NCI-H1105 (cell line): ENCODE measurements at regions not wholly inside any gene's neighbourhood (a gene's known extent, or its start where the extent isn't known, plus 50 kb on each side); places are given as distances from the start of the nearest gene placed in this dataset.
"Not testable (repeated sequence)": the region's sequence is repeated elsewhere in the genome, so short reads cannot be mapped to it uniquely, and the experiment has no call there.

Source experiments
- DNase-seq: peaks from one replicate; lab custom pipeline; 2025; lab: John Stamatoyannopoulos, UW

- no peak for DNase-seq
Observed at GRCh38 chr14:54010981-54011380, 54.4 kb upstream of the BMP4 start.

DNA sequence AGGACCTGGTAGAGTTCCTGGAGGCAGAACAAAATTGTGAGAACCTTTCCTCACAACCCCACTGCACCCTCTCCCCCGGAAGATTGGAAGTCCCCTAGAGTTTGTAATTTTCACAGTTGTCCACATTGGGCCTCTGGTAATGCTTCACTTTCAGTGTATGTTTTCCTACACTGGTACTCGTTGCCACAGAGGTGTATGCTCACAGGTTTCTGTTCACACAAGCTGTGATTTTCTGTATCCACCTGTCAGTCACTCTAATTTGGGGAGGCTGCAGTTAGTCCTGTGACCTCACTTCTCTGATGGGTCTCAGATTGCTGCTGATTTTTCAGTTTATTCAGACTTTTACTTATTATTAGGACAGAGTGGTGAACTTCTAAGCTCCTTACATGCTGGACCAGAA, 66.4 kb upstream of the BMP4 start:
- no peak for DNase-seq

DNA sequence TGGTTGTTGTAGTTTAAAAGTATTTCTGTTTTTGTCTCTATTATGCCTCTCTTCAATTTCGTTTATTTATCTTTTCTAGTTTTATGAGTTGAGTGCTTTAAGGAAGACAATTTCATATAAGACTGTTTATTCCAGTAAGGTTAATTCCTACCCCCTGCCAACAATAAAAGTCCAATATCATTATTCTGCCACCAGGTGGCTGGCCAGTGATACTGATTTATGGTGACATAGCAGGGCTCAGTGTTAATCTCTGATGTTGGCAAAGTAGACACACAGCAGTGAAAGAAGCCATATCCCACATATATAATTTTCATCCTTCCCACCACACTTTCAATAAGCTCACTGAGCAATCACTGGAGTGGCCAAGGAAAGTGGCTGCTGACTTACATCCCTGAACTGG, 69.0 kb upstream of the BMP4 start:
- no peak for DNase-seq

DNA sequence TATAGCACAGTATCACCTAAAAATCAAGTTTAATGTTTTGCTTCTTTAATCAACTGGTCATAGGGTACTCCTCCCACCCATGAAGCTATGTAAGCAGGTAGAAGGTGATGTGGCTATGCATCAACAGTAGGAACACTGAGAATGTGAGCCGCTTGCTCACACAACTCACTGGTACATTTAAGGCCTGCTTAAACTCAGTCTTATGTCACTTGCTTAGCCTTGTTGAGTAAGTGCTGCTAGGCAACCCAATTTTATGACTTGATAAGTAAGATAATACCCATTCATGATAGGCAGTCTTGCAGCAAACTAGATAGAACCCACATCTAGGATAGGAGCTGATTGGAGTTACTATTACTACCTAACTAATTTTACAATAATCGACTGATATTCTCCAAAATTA, 70.0 kb upstream of the BMP4 start:
- DNase-seq: no peak

DNA sequence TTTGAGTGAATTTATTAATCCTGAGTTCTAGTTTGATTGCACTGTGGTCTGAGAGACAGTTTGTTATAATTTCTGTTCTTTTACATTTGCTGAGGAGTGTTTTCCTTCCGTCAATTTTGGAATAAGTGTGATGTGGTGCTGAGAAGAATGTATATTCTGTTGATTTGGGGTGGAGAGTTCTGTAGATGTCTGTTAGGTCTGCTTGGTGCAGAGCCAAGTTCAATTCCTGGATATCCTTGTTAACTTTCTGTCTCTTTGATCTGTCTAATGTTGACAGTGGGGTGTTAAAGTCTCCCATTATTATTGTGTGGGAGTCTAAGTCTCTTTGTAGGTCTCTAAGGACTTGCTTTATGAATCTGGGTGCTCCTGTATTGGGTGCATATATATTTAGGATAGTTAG, 74.4 kb upstream of the BMP4 start:
- not testable (repeated sequence) for DNase-seq

GRCh38 chr14:54033285-54033684, 76.7 kb upstream of the BMP4 start:
- DNase-seq: not testable (repeated sequence)

DNA sequence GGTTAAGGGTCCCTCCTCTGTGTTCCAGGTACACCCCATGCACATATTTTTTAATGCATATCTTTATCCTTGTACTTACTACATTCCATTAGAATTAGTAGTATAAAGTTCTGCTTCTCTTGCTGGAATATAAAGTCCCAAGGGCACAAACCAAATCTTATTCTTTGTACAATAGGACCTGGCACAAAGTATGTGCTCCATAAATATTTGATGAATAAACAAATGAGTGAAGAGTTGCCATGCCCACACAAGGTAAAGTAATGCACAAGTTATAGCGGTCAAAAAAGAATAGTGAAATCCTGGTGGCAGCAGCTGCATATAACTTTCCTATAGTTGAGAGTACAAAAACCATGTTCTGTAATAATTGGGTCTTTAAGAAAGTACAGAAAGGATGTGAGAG, 82.1 kb upstream of the BMP4 start:
- DNase-seq: no peak

- no peak for DNase-seq
Observed at GRCh38 chr14:54039311-54039710, 82.7 kb upstream of the BMP4 start.

- DNase-seq: no peak
Observed at GRCh38 chr14:54040846-54041245, 84.2 kb upstream of the BMP4 start.

- DNase-seq: no peak
Observed at GRCh38 chr14:54046250-54046649, 89.6 kb upstream of the BMP4 start.

DNA sequence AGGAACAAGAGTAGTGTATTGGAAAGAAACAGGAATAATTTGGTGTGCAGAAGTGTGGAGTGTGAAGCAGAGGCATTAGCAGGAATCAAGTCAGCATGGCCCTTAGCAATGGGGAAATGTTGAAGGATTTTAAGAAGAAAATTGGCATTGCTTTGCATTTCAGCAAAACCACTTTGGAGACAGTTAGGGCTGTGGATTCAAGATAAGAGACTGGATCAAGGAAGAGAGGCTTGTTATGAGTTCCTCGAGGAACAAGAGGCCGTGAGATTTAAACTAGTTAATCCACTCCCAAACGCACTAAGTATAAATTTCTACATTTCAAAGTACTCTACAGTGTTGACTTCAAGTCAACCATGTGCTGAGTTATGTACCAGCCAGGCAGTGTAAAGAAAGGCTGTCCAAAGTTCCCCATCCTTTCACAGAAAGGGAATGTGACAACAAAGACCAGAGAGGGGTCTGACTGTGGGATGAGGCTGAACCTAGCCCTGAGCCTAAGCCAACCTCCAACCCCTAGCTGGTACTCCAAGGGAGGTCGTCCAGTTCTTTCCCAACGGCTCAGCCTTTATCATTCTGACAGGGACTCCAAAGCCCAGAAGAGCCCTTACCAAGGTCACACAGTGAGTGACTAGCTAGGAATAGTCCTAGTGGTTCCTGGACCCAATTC, 91.2 kb upstream of the BMP4 start:
- DNase-seq: no peak

GRCh38 chr14:54048311-54048710, 91.7 kb upstream of the BMP4 start:
- DNase-seq: no peak

- DNase-seq: no peak
Observed at GRCh38 chr14:54048736-54049135, 92.1 kb upstream of the BMP4 start.

- DNase-seq: no peak
Observed at GRCh38 chr14:54050759-54051158, 94.1 kb upstream of the BMP4 start.

DNA sequence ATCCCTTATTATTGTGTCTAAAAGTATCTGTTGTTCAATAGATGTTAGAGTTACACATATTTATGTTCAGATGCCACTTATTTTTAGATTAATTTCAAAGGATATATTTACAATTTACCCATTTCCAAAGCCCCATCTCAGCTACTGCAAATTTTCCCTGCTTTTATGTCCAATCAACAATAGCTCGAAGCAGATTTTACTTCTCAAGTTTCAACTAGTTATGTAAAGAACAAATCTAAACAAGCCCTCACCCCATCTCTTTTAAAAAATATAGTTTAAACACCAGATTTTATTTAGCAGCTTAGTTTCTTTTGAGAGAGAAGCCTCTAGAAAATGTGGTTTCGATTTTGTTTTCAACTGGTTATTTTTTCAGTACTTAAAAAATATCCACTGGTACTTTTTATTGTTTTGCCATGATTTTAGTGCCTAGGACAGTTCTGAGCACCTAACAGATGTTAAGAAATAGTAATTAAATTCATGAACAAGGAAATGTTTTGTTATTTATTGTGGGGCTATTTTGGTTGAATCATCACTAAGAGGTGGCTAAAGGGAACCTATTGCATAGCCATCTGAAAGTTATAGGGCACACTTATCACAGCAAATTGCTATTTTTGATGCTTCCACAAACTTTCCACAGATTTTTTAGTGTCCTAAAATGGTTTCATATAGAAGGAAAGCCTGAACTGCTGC, 96.2 kb upstream of the BMP4 start:
- no peak for DNase-seq

DNA sequence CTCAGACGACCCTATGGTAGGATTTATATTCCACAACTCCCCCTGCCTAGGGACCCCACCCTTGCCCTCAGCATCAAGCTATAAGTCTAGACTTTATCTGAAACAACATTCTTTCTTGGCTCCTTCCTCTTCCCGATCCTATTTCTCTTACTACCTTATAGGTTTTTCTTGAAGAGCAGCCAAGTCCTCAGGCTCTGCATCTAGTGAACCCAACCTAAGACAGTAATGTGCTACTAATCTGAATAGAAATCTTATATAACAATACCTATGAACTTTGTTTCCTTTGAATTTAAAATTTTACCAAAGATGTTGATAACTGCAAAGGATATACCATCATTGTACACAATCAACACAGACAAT, 96.7 kb upstream of the BMP4 start:
- no peak for DNase-seq

DNA sequence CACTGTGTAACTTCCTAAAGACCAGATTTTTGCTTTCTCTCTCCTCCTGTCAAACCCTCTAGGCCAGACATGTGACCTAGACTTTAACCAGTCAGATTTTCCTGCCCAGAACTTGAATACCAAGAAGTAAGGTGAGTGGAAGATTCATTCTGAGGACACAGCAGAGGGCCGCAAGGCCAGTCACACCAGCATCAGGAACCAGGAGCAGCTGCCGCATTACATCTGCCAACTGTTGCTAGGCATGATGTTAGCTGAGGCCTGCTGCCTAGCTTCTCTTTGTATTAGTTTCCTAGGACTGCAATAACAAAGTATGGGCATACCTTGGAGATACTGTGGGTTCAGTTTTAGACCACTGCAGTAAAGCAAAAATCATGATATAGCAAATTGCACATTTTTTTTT, 101.9 kb upstream of the BMP4 start:
- no peak for DNase-seq

- DNase-seq: no peak
Observed at GRCh38 chr14:54083549-54084239, 127.1 kb upstream of the BMP4 start.

DNA sequence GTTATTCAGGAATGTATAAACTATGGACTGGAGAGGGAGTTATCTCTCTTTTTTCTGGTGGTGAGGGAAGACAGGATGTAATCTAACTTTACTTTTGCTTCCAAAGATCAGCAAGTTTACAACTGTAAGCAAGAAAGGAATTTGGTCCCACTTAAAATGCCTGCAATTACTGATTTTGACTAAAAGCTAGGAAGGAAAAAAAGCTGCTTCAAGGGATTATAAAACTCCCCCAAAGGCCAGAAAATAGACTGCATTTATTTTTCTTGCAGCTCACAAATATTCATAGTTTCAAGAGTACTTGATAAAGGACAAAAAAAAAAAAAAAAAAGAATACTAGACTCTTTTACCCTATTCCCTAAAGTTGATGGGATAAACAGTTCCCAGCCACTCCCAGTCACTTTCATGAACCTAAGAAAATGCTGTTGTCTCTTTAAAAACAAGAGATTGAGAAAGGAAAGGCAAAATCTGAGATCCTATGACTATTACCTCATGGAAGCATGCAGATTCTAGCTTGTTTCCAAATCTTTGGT, 128.7 kb upstream of the BMP4 start:
- DNase-seq: no peak

- no peak for DNase-seq
Observed at GRCh38 chr14:54085841-54086240, 129.2 kb upstream of the BMP4 start.

DNA sequence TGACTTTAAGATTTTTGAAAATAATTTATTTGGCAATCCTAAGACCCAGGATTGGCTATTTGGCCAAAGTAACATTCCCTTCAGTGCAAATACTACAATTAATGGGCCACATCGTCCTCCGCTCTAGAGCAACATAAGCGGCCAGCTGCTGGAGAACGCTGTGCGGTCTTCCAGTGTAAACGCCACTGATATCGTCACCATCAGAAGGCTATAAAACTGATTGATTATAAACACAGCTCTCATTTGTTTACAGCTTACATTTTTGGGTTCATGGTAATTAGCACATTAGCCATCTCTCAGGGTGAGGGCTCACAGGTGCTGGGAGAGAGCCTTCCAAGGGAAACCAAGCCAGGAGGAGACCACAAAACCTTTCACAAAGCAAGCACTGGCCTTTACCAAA, 130.1 kb upstream of the BMP4 start:
- DNase-seq: no peak

DNA sequence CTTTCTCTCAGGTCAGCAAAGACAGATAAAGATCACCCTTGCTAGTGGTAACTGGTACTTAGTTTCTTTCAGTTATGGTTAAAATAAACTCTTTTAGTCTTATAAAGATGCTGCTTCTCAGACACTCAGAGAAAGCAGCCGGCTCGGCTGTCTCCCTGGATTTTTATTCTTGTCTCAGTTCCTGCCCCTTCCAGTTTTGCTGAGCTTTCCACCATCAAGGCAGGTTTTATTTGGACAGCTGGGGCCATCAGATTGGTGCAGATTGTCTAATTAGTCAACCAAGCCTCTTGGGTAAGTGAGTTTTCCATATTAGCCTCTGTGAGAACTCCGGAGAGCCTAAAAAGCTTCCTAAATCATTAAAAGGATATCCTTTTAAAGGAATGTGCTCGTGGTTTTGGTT, 130.8 kb upstream of the BMP4 start:
- no peak for DNase-seq

DNA sequence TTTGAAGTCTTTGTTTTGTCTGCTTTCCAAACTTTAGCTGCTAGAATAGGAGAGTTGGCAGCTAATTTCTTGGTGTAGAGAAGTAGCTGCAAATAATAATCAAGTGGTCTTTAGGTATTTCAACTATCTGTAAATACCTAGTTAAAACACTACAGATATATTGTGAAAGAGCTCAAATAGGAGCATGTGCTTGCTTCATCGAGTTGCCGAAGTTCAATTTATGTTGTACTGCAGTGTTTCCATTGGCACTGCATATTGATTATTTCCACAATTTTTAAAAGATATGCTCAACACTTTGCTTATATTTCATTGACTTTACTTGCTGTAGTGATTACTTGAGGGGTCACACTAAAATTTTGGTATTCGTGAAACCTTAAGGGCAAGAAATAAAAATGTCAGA, 131.6 kb upstream of the BMP4 start:
- DNase-seq: no peak
